ENCODE measurements at regions not wholly inside any gene's neighbourhood (a gene's known extent, or its start where the extent isn't known, plus 50 kb on each side); places are given as distances from the start of the nearest gene placed in this dataset.

- no peak for TF ChIP-seq SKIL (IDR thresholded peaks at IDR 0.05; ENCODE audit: low read depth, poor library complexity, severe bottlenecking)
- no peak for TF ChIP-seq USF1 (IDR thresholded peaks at IDR 0.05; ENCODE audit: borderline replicate concordance, extremely low read length, insufficient read depth, low read depth, low read length)
Observed at GRCh38 chr10:112887968-112888367, 62.1 kb upstream of the TCF7L2 start (continued).

- DNase-seq (ENCODE audit: low read depth, low spot score) (no peak), ATAC-seq (no peak), FAIRE-seq (no peak)
- Histone ChIP-seq H3K27me3 (replicated peaks in 1 of 2; ENCODE audit: control insufficient read depth in 2 of 2, insufficient read depth in 2 of 2, low read length in 1 of 2) (no peaks in the 10 kb centered on the region), H3K4me2 (ENCODE audit: control insufficient read depth, insufficient read depth) (no peak overlapping the region), H3K36me3 (ENCODE audit: control insufficient read depth in 2 of 2, insufficient read depth in 2 of 2, low read length in 1 of 2) (no peaks in the 10 kb centered on the region), H3K4me1 (ENCODE audit: control insufficient read depth, insufficient read depth, low read length) (no peaks in the 10 kb centered on the region), H3K79me2 (ENCODE audit: control insufficient read depth, insufficient read depth, low read length) (no peaks in the 10 kb centered on the region), H3K27ac (ENCODE audit: control insufficient read depth, insufficient read depth) (no peak overlapping the region), H3K9ac (ENCODE audit: control insufficient read depth, insufficient read depth, low read length) (no peak overlapping the region), H3K9me3 (replicated peaks; ENCODE audit: control insufficient read depth, insufficient read depth, low read length) (peaks cover 4% of the 10 kb centered on the region; the same call in 1 of the 3 replicates), H3K4me3 (no peak overlapping the region), H2AFZ (ENCODE audit: control insufficient read depth, low read depth, low read length) (no peak overlapping the region), H4K20me1 (ENCODE audit: control insufficient read depth, insufficient read depth) (no peaks in the 10 kb centered on the region)
- ChIA-PET POLR2A (no interaction called here), CTCF (no interaction called here), SMC1A (ENCODE audit: uncharacterized antibody, unreplicated experiment) (no interaction called here), RAD21 (ENCODE audit: unreplicated experiment) (no interaction called here)
- 13% methylated on average over 4 of the region's 4 CpGs for WGBS (ENCODE audit: insufficient coverage, insufficient replicate concordance, low lambda C conversion rate, missing lambda C conversion rate)
- no peak for TF ChIP-seq USF2 (IDR thresholded peaks at IDR 0.05; ENCODE audit: borderline replicate concordance, low read depth, low read length)
- TF ChIP-seq CHD2 (IDR thresholded peaks at IDR 0.05; ENCODE audit: borderline replicate concordance, low read depth, low read length): no peak
- no TSS peak for BruUV-seq (replicated peaks)
- in situ Hi-C loops (cut with MboI) (no loop called here), intact Hi-C loops (cut with micrococcal nuclease; ENCODE audit: unreplicated experiment) (no loop called here)
Observed at GRCh38 chr10:112895292-112895691, 54.8 kb upstream of the TCF7L2 start.
